Fibroblast of the aortic adventitia (primary cell): ENCODE measurements at regions not wholly inside any gene's neighbourhood (a gene's known extent, or its start where the extent isn't known, plus 50 kb on each side); places are given as distances from the start of the nearest gene placed in this dataset.

Source experiments
- DNase-seq: peaks from one replicate; pipeline ENCODE4 v3.0.0-alpha.2; 2010; ENCODE audit warnings: low read depth
- H3K4me3 ChIP-seq: 2 replicates; pipeline ENCODE4 v1.5.1; 2011; ENCODE audit warnings: low read depth, mild to moderate bottlenecking, control low read depth, low read length, moderate library complexity
- CTCF ChIP-seq: IDR thresholded peaks from 2 replicates; pipeline ENCODE4 v1.5.1; 2011; ENCODE audit warnings: mild to moderate bottlenecking, low read length, control low read depth, inconsistent platforms; ENCODE audit not compliant: insufficient read depth

- TF ChIP-seq CTCF: no peak
- H3K4me3 ChIP-seq: no peak overlapping the region
- no peak for DNase-seq
Observed at GRCh38 chr6:65900928-65901327, 193.9 kb upstream of the EYS start.

DNA sequence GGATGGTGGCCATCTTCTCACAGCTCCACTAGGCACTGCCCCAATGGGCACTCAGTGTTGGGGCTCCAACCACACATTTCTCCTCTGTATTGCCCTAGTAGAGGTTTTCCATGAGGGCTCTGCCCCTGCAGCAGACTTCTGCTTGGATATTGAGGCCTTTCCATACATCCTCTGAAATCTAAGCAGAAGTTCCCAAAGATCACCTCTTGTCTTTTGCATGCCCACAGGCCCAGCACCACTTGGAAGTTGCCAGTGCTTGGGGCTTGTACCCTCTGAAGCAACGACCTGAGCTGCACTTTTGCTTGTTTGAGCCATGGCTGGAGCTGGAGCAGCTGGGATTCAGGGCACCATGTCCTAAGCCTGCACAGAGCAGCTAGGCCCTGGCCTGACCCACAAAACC is 189.1 kb upstream of the EYS start:
- no peak for TF ChIP-seq CTCF
- no peak for DNase-seq
- H3K4me3 ChIP-seq: no peak overlapping the region

DNA sequence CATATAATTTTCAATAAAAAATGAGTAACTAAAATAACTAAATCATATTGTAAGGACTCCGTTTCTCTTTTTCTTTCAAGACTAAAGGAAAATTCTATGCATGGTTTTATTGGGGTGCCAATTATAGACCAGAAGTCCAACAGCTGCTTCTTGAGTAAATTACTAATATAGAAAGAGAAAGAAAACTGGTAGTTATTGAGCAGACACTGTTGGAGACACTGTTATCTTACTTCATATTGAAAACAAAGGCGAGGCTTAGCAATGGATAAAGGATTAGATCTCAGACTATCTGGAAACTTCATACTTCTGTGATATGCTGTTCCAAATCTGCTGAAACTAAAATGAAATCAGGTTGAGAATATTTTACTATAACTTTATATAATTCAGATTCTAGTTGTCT is 169.6 kb upstream of the EYS start:
- H3K4me3 ChIP-seq: no peak overlapping the region
- no peak for TF ChIP-seq CTCF
- DNase-seq: no peak

- DNase-seq: no peak
- no peak for TF ChIP-seq CTCF
- no peak overlapping the region for H3K4me3 ChIP-seq
Observed at GRCh38 chr6:65852369-65852852, 145.4 kb upstream of the EYS start.

GRCh38 chr6:65830151-65830550 is 123.1 kb upstream of the EYS start:
- DNase-seq: no peak
- no peak for TF ChIP-seq CTCF
- H3K4me3 ChIP-seq: no peak overlapping the region

DNA sequence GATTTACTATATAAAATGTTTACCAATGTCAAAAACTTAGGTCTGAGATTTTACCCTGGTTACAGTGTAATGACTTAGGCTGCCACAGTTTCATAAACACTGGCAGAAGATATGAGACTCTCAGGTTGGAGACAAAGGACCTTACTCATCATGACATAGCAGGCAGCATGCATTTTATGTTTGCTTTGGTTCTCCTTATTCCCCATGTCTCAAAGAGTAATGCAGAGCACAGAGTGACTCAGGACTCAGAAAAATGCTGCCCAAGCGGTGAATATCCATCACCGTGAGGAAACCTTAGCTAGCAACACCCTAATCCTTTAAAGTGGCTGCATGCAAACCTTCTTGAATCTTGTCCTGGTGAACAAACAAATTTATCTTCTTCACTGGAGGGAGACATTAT is 112.1 kb upstream of the EYS start:
- no peak overlapping the region for H3K4me3 ChIP-seq
- TF ChIP-seq CTCF: no peak
- no peak for DNase-seq

DNA sequence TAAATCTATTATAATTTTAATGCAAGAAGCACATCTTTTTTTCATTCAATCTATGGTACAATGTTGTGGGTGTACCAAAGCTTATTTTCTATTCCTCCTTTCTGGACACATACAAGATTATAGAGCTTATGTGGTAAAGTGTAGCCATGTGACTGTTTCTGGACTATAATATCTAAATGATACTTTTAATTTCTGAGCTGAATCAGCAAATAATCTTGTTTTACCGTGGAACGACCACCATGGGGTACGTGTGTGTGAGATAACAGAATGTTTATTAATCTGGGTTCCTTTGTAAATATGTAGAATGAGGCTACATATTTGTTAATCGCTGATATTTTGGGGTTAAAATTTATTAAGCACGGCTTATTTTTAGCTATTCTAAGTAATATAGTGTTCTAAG is 111.5 kb upstream of the EYS start:
- DNase-seq: no peak
- H3K4me3 ChIP-seq: no peak overlapping the region
- TF ChIP-seq CTCF: no peak
